ENCODE measurements at regions not wholly inside any gene's neighbourhood (a gene's known extent, or its start where the extent isn't known, plus 50 kb on each side); places are given as distances from the start of the nearest gene placed in this dataset.

DNA sequence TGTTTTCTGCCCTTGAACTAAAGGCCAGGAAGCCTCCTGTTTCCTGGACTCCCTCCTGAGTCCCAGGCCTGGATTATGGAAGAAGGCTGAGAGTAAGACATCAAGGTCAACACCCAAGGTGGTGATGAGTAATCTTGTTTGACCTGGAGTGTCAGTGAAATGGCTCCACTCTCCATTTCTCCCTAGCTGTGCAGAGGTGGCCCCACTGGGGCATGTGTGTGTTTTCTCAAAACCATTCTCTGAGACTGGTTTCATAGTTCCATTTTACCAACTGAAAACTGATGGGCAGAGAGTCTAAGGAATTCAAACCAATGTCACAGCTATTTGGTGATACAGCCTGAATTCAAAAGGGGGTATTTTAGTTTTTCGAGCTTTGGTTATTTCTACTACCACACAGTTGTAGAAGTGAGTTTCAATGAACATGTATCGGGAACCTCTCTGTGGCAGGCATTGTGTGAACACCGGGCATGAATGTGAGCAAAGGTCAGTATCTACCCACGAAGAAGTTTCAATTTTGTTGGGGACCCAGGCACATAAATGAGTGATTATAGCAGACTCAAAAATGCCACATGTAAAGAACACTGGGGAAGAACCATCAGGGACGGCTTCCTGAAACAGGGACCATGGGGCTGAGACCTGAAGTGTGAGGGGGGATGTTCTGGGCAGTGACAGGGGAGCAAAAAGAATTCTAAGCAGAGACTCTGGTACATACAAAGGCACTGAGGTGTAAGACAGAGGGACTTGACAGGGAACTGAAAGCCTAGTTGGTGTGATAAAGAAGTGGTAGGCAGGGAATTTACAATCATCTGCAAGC, 269.6 kb upstream of the KLF4 start:
- no peaks in the 10 kb centered on the region for H3K36me3 Mint-ChIP-seq (ENCODE audit: insufficient read depth in 1 of 3, low read depth in 3 of 3)
- H2BK20ac ChIP-seq (ENCODE audit: low read depth, low read length, poor library complexity, severe bottlenecking), result no peak overlapping the region
- H4K5ac ChIP-seq (ENCODE audit: insufficient read length, low read depth, low read length), result no peak overlapping the region
- H2BK15ac ChIP-seq (ENCODE audit: low read depth, low read length), result no peak overlapping the region
- peaks cover 0 to 6% of the 10 kb centered on the region in 2 experiments for H3K9me3 Mint-ChIP-seq
- H2AK5ac ChIP-seq (ENCODE audit: insufficient read length, low read length), result no peak overlapping the region
- H3K4me1 ChIP-seq (ENCODE audit: insufficient read depth, low read length), result no peaks in the 10 kb centered on the region
- no peak overlapping the region for H3K14ac ChIP-seq (ENCODE audit: insufficient read depth, low read length)
- H3K4me2 ChIP-seq (ENCODE audit: insufficient read depth, insufficient read length, low read length), result no peak overlapping the region
- no peak overlapping the region for H2BK5ac ChIP-seq (ENCODE audit: insufficient read length, low read length)
- no peaks in the 10 kb centered on the region for H3K9me3 ChIP-seq (ENCODE audit: control insufficient read depth, low read depth, low read length)
- no peak overlapping the region for H2BK120ac ChIP-seq (ENCODE audit: low read depth, low read length, poor library complexity, severe bottlenecking)
- no peaks in the 10 kb centered on the region for H3K27me3 ChIP-seq (ENCODE audit: insufficient read depth, low read length)
- H4K91ac ChIP-seq (ENCODE audit: insufficient read length, low read depth, low read length), result no peak overlapping the region
- H3K27ac Mint-ChIP-seq, result no peak overlapping the region; a peak in 2 of 7 replicates
- no peak overlapping the region for H3T11ph ChIP-seq (ENCODE audit: low read length)
- no peak overlapping the region for H4K8ac ChIP-seq (replicated peaks; ENCODE audit: insufficient read length, low read depth, low read length)
- H3K4me3 Mint-ChIP-seq, result no peak overlapping the region
- H3K79me2 ChIP-seq (ENCODE audit: insufficient read depth, low read length), result no peaks in the 10 kb centered on the region
- no CpG with 5 or more reads among the region's 5 CpGs for WGBS (ENCODE audit: extremely low coverage, insufficient read length, low lambda C conversion rate)
- H3K56ac ChIP-seq (ENCODE audit: insufficient read length, low read depth, low read length), result no peak overlapping the region
- no peak overlapping the region for H3K18ac ChIP-seq (ENCODE audit: insufficient read length, low read depth, low read length)
- H2AFZ ChIP-seq (ENCODE audit: low read length), result no peak overlapping the region
- TF ChIP-seq, protein P1, sequence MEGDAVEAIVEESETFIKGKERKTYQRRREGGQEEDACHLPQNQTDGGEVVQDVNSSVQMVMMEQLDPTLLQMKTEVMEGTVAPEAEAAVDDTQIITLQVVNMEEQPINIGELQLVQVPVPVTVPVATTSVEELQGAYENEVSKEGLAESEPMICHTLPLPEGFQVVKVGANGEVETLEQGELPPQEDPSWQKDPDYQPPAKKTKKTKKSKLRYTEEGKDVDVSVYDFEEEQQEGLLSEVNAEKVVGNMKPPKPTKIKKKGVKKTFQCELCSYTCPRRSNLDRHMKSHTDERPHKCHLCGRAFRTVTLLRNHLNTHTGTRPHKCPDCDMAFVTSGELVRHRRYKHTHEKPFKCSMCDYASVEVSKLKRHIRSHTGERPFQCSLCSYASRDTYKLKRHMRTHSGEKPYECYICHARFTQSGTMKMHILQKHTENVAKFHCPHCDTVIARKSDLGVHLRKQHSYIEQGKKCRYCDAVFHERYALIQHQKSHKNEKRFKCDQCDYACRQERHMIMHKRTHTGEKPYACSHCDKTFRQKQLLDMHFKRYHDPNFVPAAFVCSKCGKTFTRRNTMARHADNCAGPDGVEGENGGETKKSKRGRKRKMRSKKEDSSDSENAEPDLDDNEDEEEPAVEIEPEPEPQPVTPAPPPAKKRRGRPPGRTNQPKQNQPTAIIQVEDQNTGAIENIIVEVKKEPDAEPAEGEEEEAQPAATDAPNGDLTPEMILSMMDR (conservative IDR thresholded peaks at IDR 0.05), result no peak
- H3K4ac ChIP-seq (ENCODE audit: low read depth, low read length), result no peak overlapping the region
- H3K27me3 Mint-ChIP-seq (ENCODE audit: low read depth), result no peaks in the 10 kb centered on the region; the same call in 1 of the 2 replicates
- H2BK12ac ChIP-seq (ENCODE audit: insufficient read length, low read depth, low read length), result no peak overlapping the region
- H3K23ac ChIP-seq (ENCODE audit: insufficient read length, low read depth, low read length), result no peak overlapping the region
- H3K23me2 ChIP-seq (ENCODE audit: insufficient read length, low read depth, low read length, poor library complexity, severe bottlenecking), result no peaks in the 10 kb centered on the region
- H4K20me1 ChIP-seq (ENCODE audit: control insufficient read depth, insufficient read depth, insufficient read length), result no peaks in the 10 kb centered on the region
- H3K4me1 Mint-ChIP-seq, result peaks cover 7 to 9% of the 10 kb centered on the region in 2 experiments
- no peak for DNase-seq
- no peaks in the 10 kb centered on the region for H3K79me1 ChIP-seq (ENCODE audit: insufficient read depth, low read depth, low read length, poor library complexity, severe bottlenecking)
- H3K27ac ChIP-seq (ENCODE audit: insufficient read length, low read depth, low read length), result no peak overlapping the region
- H3K9ac ChIP-seq (ENCODE audit: extremely low read depth, insufficient read length, low read length), result no peak overlapping the region
